ENCODE measurements at regions not wholly inside any gene's neighbourhood (a gene's known extent, or its start where the extent isn't known, plus 50 kb on each side); places are given as distances from the start of the nearest gene placed in this dataset.
"Not testable (repeated sequence)": the region's sequence is repeated elsewhere in the genome, so short reads cannot be mapped to it uniquely, and the experiment has no call there.

- Histone ChIP-seq H3K27me3 (ENCODE audit: insufficient read depth, low read length) (no peaks in the 10 kb centered on the region), H3K4me1 (ENCODE audit: insufficient read depth, low read length) (no peaks in the 10 kb centered on the region), H2AFZ (ENCODE audit: low read depth, low read length) (no peak overlapping the region), H3K9me3 (ENCODE audit: low read length) (no peaks in the 10 kb centered on the region), H3K36me3 (ENCODE audit: insufficient read depth, low read length) (no peaks in the 10 kb centered on the region), H3K4me3 (ENCODE audit: low read length) (no peak overlapping the region)
These were observed 988.3 kb downstream of the VRK1 start for GRCh38 chr14:97785495-97785894.

GRCh38 chr14:97788364-97788763, 991.2 kb downstream of the VRK1 start:
- no peaks in the 10 kb centered on the region for H3K9me3 ChIP-seq (ENCODE audit: low read length)
- H3K27me3 ChIP-seq (ENCODE audit: insufficient read depth, low read length): no peaks in the 10 kb centered on the region
- H3K36me3 ChIP-seq (ENCODE audit: insufficient read depth, low read length): no peaks in the 10 kb centered on the region
- H2AFZ ChIP-seq (ENCODE audit: low read depth, low read length): no peak overlapping the region
- H3K4me1 ChIP-seq (ENCODE audit: insufficient read depth, low read length): no peaks in the 10 kb centered on the region
- no peak overlapping the region for H3K4me3 ChIP-seq (ENCODE audit: low read length)

GRCh38 chr14:97788846-97789526, 991.8 kb downstream of the VRK1 start:
- Histone ChIP-seq H3K9me3 (ENCODE audit: low read length) (no peaks in the 10 kb centered on the region), H3K4me1 (ENCODE audit: insufficient read depth, low read length) (no peaks in the 10 kb centered on the region), H3K4me3 (ENCODE audit: low read length) (no peak overlapping the region), H3K27me3 (ENCODE audit: insufficient read depth, low read length) (no peaks in the 10 kb centered on the region), H2AFZ (ENCODE audit: low read depth, low read length) (no peak overlapping the region), H3K36me3 (ENCODE audit: insufficient read depth, low read length) (no peaks in the 10 kb centered on the region)

- H2AFZ ChIP-seq (ENCODE audit: low read depth, low read length): no peak overlapping the region
- no peaks in the 10 kb centered on the region for H3K27me3 ChIP-seq (ENCODE audit: insufficient read depth, low read length)
- H3K36me3 ChIP-seq (ENCODE audit: insufficient read depth, low read length): no peaks in the 10 kb centered on the region
These were observed 993.9 kb downstream of the VRK1 start for GRCh38 chr14:97791072-97791471.

GRCh38 chr14:97791906-97792305, 994.7 kb downstream of the VRK1 start:
- Histone ChIP-seq H3K27me3 (ENCODE audit: insufficient read depth, low read length) (no peaks in the 10 kb centered on the region), H3K4me1 (ENCODE audit: insufficient read depth, low read length) (no peaks in the 10 kb centered on the region), H3K9me3 (ENCODE audit: low read length) (no peaks in the 10 kb centered on the region), H3K36me3 (ENCODE audit: insufficient read depth, low read length) (no peaks in the 10 kb centered on the region), H3K4me3 (ENCODE audit: low read length) (no peak overlapping the region), H2AFZ (ENCODE audit: low read depth, low read length) (no peak overlapping the region)

More at GRCh38 chr14:97791072-97791471, 993.9 kb downstream of the VRK1 start:
- Histone ChIP-seq H3K9me3 (ENCODE audit: low read length) (no peaks in the 10 kb centered on the region), H3K4me1 (ENCODE audit: insufficient read depth, low read length) (no peaks in the 10 kb centered on the region), H3K4me3 (ENCODE audit: low read length) (no peak overlapping the region)

GRCh38 chr14:97796511-97796910, 999.3 kb downstream of the VRK1 start:
- no peaks in the 10 kb centered on the region for H3K4me1 ChIP-seq (ENCODE audit: insufficient read depth, low read length)
- H3K4me3 ChIP-seq (ENCODE audit: low read length): no peak overlapping the region
- no peaks in the 10 kb centered on the region for H3K27me3 ChIP-seq (ENCODE audit: insufficient read depth, low read length)
- H2AFZ ChIP-seq (ENCODE audit: low read depth, low read length): no peak overlapping the region
- no peaks in the 10 kb centered on the region for H3K9me3 ChIP-seq (ENCODE audit: low read length)
- no peaks in the 10 kb centered on the region for H3K36me3 ChIP-seq (ENCODE audit: insufficient read depth, low read length)

- Histone ChIP-seq H3K4me3 (ENCODE audit: low read length) (no peak overlapping the region), H3K9me3 (ENCODE audit: low read length) (no peaks in the 10 kb centered on the region), H3K36me3 (ENCODE audit: insufficient read depth, low read length) (no peaks in the 10 kb centered on the region), H3K4me1 (ENCODE audit: insufficient read depth, low read length) (no peaks in the 10 kb centered on the region), H3K27me3 (ENCODE audit: insufficient read depth, low read length) (no peaks in the 10 kb centered on the region), H2AFZ (ENCODE audit: low read depth, low read length) (no peak overlapping the region)
These were observed 1001.0 kb downstream of the VRK1 start for GRCh38 chr14:97798176-97798575.

GRCh38 chr14:97802430-97803373, 1005.5 kb downstream of the VRK1 start:
- no peaks in the 10 kb centered on the region for H3K9me3 ChIP-seq (ENCODE audit: low read length)
- no peaks in the 10 kb centered on the region for H3K27me3 ChIP-seq (ENCODE audit: insufficient read depth, low read length)
- H2AFZ ChIP-seq (ENCODE audit: low read depth, low read length): no peak overlapping the region
- no peak overlapping the region for H3K4me3 ChIP-seq (ENCODE audit: low read length)
- H3K4me1 ChIP-seq (ENCODE audit: insufficient read depth, low read length): no peaks in the 10 kb centered on the region
- H3K36me3 ChIP-seq (ENCODE audit: insufficient read depth, low read length): no peaks in the 10 kb centered on the region

- no peaks in the 10 kb centered on the region for H3K9me3 ChIP-seq (ENCODE audit: low read length)
- no peaks in the 10 kb centered on the region for H3K27me3 ChIP-seq (ENCODE audit: insufficient read depth, low read length)
- H3K4me3 ChIP-seq (ENCODE audit: low read length): no peak overlapping the region
- H3K36me3 ChIP-seq (ENCODE audit: insufficient read depth, low read length): no peaks in the 10 kb centered on the region
- no peak overlapping the region for H2AFZ ChIP-seq (ENCODE audit: low read depth, low read length)
- H3K4me1 ChIP-seq (ENCODE audit: insufficient read depth, low read length): no peaks in the 10 kb centered on the region
These were observed 1006.9 kb downstream of the VRK1 start for GRCh38 chr14:97804056-97804455.

- no peak overlapping the region for H3K4me3 ChIP-seq (ENCODE audit: low read length)
- no peaks in the 10 kb centered on the region for H3K36me3 ChIP-seq (ENCODE audit: insufficient read depth, low read length)
- H3K27me3 ChIP-seq (ENCODE audit: insufficient read depth, low read length): no peaks in the 10 kb centered on the region
- H3K9me3 ChIP-seq (ENCODE audit: low read length): no peaks in the 10 kb centered on the region
- no peaks in the 10 kb centered on the region for H3K4me1 ChIP-seq (ENCODE audit: insufficient read depth, low read length)
- H2AFZ ChIP-seq (ENCODE audit: low read depth, low read length): no peak overlapping the region
These were observed 1009.7 kb downstream of the VRK1 start for GRCh38 chr14:97806891-97807290.

GRCh38 chr14:97808541-97808940, 1011.4 kb downstream of the VRK1 start:
- H3K4me3 ChIP-seq (ENCODE audit: low read length); H3K9me3 ChIP-seq (ENCODE audit: low read length); H3K36me3 ChIP-seq (ENCODE audit: insufficient read depth, low read length); H3K4me1 ChIP-seq (ENCODE audit: insufficient read depth, low read length); H2AFZ ChIP-seq (ENCODE audit: low read depth, low read length); H3K27me3 ChIP-seq (ENCODE audit: insufficient read depth, low read length): not testable (repeated sequence)

GRCh38 chr14:97813556-97813955, 1016.4 kb downstream of the VRK1 start:
- H3K4me1 ChIP-seq (ENCODE audit: insufficient read depth, low read length): no peaks in the 10 kb centered on the region
- H3K36me3 ChIP-seq (ENCODE audit: insufficient read depth, low read length): no peaks in the 10 kb centered on the region
- no peak overlapping the region for H2AFZ ChIP-seq (ENCODE audit: low read depth, low read length)
- H3K27me3 ChIP-seq (ENCODE audit: insufficient read depth, low read length): no peaks in the 10 kb centered on the region
- H3K4me3 ChIP-seq (ENCODE audit: low read length): no peak overlapping the region
- H3K9me3 ChIP-seq (ENCODE audit: low read length): no peaks in the 10 kb centered on the region

GRCh38 chr14:97820781-97821180, 1023.6 kb downstream of the VRK1 start:
- no peak overlapping the region for H3K4me3 ChIP-seq (ENCODE audit: low read length)
- no peaks in the 10 kb centered on the region for H3K27me3 ChIP-seq (ENCODE audit: insufficient read depth, low read length)
- H3K4me1 ChIP-seq (ENCODE audit: insufficient read depth, low read length): no peaks in the 10 kb centered on the region
- no peaks in the 10 kb centered on the region for H3K36me3 ChIP-seq (ENCODE audit: insufficient read depth, low read length)
- H2AFZ ChIP-seq (ENCODE audit: low read depth, low read length): no peak overlapping the region
- no peaks in the 10 kb centered on the region for H3K9me3 ChIP-seq (ENCODE audit: low read length)

Measured in neuron (in vitro differentiated cells).